Hematopoietic multipotent progenitor cell treated with erythropoietin and hydrocortisone succinate and interleukin-3 and kit ligand, for 17 days (in vitro differentiated cells): ENCODE measurements at regions not wholly inside any gene's neighbourhood (a gene's known extent, or its start where the extent isn't known, plus 50 kb on each side); places are given as distances from the start of the nearest gene placed in this dataset.
"Not testable (repeated sequence)": the region's sequence is repeated elsewhere in the genome, so short reads cannot be mapped to it uniquely, and the experiment has no call there.

ENCODE experiments used
- DNase-seq: peaks from one replicate; pipeline ENCODE4 v3.0.0-alpha.2; 2015; ENCODE audit warnings: low spot score

DNA sequence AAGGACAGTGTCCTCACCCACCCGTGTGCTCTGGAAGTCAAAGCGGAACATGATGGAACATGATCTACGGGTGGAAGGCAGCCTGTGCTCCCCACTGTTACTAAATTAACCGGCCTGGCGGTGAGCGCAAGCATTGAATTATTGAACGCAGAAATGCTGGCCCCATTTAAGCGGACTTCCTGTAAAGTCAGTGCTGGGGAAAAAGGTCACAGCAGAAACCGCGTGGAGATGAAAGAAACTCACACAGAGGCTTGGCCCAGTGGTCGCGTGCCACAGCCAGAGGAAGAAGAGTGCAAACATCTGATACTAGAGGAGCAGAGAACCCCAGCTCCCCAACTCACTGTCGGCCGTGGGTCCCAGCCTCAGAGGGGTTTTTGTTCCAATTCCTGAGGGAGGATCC is 321.2 kb downstream of the ADGRD1 start:
- DNase-seq = no peak

DNA sequence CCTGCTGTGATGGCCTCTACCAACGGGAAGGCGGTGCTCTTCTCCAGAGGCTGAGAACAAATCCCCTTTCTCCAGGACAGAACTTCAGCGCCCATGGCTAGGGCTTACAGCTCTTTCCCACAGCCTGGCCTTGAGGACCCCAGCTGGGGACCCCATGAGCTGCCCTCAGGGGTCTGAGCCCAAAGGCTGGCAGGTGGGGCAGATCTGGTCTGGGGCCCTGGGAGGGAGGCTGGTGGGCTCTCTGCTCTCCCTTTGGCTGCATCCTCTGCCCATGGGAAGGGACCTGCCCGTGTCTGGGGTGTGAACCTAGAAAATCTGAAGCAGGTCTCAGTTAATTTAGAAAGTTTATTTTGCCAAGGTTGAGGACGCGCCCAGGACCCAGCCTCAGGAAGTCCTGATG is 322.1 kb downstream of the ADGRD1 start:
- DNase-seq = no peak

DNA sequence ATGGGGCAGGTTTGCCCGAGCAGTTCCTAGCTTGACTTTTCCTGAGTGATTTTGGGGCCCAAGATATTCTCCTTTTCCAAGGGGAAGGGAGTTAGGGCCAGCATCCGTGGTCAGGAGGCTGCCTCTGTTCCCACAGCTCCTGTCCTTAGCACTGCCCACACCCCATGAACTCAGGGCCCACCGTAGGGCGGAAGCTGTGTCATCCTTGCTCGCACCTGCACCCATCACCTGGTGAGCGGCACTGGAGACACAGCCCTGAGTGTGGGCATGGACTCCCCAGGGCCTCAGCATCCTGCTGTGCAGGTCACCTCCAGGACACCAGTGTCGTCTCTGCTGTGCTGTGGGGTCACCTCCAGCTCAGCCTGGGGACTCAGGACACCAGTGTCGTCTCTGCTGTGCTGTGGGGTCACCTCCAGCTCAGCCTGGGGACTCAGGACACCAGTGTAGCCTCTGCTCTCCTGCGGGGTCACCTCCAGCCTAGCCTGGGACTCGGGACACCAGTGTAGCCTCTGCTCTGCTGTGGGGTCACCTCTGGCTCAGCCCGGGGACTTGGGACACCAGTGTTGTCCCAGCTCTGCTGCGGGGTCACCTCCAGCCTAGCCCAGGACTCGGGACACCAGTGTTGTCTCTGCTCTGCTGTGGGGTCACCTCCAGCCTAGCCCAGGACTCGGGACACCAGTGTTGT is 322.9 kb downstream of the ADGRD1 start:
- DNase-seq = no peak

DNA sequence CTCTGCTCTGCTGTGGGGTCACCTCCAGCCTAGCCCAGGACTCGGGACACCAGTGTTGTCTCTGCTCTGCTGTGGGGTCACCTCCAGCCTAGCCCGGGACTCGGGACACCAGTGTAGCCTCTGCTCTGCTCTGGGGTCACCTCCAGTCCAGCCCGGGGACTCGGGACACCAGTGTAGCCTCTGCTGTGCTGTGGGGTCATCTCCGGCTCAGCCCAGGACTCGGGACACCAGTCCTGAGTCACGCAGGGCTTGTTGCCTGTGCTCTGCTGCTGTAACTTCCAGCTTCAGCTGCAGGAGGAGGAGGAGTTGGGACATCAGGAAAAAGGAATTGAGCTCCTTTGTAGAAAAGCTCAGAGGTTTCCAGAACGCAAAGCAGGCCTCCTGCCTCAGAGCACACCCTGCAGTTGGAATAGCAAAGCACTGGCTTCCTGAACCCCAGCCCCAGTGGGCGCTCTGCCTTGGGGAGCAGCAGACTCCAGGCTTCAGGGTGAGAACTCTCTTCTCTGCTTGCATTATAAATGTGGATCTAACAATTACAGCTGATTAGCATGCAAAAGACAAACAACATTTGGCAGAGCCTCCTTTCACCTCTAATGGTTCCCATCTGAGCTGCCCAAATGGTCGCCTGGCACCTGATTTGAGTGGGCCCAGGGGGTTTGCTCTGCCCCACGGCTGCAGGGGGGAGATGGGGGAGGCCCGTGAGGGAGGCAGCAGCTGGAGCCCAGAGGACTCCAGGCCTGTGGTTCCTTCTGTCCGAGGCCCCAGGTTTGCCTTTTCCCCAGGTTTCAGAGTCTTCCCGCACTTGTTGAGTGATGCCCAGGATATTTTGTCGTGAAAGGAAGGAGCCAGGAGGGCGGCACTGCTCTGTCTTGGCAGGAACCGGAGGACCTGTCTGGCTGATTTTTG is 323.7 kb downstream of the ADGRD1 start:
- DNase-seq = not testable (repeated sequence)

DNA sequence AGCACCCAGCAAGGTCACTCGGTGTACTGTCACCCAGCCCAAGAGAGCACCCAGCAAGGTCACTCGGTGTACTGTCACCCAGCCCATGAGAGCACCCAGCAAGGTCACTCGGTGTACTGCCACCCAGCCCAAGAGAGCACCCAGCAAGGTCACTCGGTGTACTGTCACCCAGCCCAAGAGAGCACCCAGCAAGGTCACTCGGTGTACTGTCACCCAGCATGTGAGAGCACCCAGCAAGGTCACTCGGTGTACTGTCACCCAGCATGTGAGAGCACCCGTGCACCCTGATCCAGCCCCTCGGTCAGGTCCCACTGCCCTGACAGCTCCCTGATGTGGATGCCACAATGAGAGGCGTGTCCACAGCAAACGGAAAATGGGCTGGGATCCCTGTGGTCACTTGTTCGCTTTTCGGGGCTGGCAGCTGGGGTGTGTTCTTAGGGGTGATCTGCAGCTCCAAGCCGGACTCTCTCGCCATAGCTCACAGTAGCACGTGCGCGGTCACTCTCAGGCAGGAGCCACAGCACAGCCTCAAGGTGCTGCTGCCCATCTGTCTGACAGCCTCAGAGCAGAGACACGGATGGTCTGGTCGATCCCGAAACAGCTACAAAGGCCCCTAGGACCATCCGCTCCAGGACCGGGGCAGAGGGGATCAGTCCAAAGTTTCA is 324.9 kb downstream of the ADGRD1 start:
- not testable (repeated sequence) for DNase-seq

DNA sequence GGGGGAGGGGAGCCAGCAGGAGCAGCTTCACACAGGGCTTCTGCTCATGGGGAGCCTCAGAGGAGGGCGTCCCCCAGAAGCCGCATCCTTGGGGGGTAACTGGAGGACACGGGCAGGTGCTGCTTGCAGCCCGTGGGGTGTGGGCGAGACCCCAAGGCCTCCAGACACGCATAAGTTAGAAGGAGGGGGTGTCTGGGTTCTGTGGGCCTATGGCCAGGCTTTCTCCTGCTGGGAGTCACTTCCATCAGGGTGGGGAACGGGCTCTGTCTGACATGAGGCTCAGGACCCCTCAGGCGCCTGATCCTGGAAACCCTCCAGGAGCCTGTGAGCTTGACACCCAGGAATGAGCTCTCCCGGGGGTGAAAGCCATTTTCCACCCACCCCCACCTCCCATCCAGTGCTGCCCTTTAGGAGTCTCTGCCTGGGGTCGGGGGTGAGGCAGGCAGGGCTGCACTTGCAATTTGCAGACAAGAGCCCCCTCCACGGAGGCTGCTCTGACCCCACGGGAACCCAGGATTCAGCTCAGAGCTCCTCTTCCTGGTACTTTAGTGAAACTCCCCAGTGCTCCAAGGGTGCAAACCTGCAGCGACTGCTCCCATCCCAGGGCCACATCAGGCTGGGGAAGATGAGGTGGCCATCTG is 325.7 kb downstream of the ADGRD1 start:
- no peak for DNase-seq

DNA sequence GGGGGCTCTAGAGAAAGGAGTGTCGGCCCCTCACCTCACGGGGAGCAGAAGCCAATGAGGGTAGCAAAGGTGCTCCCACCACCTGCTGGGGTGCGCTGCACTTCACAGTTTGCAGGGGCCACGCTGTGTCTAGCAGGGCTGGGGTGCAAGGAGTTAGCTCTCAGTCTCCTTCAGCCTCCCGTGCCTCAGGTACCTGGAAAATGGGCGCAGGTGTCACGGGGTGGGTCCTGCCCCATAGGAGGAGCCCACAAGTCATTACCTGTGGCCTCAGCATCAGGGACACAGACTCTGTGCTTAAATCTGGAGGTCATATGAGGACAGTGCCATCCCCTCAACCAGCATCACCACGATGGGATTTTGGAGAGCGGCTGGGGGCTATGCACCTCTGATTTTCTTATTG is 326.7 kb downstream of the ADGRD1 start:
- DNase-seq = no peak

DNA sequence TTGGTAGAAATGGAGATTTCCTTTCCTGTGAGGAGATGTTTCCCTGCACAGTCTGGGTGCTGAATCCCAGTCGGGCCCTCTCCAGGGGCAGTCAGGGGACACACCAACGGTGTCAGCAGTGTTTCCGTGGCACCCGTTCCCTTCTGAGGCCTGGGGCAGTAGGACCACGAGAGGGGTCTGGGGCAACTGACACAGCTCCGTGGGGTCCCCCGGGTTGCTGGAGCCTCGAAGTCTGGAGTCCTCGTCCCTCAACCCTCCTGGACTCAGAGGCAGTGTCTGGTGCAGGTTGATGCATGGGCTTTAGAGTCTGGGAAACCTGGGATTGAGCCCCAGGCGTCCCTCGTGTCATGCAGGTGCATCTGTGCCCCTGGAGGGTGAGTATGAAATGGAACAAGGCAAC is 327.3 kb downstream of the ADGRD1 start:
- no peak for DNase-seq

DNA sequence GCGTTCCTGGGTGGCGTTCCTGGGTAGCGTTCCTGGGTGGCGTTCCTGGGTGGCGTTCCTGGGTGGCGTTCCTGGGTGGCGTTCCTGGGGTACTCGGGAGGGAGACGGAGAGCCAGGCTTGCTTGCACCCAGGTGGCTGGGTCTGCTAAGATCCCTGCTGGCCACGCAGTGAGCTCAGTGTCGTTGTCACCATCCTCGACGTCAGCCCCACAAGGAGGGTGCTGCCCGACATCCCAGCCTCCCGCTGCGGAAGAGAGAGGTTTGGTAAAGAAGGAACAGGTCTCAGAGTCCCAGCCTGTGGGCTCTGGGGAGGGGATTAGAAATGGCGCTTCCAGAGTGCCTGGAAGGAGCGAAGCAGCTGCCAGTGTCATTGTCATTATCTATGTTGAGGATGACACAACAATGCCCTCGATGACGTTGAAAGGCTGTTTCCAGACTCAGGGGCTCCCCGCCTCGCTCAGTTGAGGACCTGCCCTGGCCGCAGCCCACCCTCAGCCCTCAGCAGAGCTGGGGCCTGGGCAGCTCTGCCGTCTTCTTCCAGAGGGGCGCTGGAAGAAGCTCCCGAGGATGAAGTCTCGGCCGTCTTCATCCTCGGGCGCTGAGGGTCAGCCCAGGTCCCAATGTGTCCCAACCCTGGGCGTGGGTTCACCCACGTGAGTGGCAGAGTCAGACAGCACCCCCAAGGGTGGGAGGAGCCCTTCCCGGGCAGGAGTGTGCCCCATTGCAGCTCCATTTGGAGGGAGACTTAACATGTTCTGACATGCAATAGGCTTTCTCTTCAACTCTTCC is 328.8 kb downstream of the ADGRD1 start:
- no peak for DNase-seq

DNA sequence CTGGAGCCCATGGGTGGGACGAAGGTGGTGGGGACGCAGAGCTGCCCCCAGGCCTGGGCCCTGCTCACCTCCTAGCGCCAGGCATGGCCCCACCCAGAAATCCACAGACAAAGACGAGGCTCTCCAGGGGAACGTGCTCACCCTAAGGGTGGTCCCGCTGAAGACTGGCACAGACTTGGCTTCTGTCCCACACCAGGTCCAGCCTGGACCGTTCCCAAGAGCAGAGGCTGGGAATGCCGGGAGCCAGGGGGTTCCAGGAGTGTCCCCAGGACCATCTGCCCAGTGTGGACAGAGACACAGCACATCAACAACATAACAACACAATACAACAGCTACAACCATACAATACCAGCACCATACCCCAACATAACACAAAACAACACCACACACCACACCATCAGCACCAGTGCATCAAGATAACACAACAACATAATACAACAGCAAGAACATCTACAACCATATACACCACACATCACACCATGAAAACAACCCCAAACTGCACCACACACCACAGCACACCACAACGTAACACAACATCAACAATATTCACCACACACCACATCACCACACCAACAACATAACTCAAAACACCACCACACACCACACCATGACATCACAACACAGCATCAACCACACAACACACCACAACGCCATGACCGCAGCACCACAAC is 329.6 kb downstream of the ADGRD1 start:
- no peak for DNase-seq

DNA sequence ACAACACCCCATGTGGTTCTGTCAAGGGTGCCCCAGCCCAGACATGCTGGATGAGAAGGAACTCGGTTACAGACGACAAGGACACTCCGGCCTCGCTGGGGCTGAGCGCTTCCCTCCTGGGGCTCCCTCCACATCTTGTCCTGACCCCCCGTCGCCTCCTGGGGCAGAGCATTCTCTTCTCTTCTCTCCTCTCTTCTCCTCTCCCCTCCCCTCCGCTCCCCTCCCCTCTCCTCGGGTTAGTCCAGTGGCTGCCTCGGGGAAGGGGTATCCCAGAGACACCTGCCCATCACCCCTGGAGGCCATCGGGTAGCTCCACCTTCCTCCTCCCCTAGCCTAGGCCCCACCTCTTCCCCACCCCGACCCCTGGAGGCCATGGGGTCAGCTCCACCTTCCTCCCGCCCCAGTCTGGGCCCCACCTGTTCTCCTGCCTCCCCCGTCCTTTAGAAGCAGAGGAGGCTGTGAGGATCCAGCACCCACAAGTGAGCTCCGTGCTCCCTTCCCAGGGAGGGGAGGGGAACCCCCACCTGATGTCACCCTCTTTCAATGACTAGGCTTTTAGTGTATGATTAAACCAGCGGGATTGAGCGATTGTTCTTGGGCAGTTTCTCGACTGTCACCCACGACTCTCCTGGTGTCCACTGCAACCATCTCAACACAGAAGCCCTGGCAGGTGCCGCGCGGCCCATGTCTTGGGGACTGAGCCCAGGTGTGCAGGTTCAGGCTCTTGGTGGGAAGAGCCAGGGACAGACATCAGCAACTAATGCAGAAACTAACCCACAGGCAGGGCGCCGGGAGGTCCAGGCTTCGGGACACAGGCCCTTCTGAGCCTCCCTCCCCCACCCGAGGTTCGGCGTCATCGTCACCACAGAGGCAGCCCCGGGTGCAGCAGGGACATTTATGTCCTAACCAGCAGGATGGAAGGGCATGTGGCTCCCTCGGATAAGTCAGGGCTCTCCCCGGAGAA is 330.4 kb downstream of the ADGRD1 start:
- DNase-seq = not testable (repeated sequence)

DNA sequence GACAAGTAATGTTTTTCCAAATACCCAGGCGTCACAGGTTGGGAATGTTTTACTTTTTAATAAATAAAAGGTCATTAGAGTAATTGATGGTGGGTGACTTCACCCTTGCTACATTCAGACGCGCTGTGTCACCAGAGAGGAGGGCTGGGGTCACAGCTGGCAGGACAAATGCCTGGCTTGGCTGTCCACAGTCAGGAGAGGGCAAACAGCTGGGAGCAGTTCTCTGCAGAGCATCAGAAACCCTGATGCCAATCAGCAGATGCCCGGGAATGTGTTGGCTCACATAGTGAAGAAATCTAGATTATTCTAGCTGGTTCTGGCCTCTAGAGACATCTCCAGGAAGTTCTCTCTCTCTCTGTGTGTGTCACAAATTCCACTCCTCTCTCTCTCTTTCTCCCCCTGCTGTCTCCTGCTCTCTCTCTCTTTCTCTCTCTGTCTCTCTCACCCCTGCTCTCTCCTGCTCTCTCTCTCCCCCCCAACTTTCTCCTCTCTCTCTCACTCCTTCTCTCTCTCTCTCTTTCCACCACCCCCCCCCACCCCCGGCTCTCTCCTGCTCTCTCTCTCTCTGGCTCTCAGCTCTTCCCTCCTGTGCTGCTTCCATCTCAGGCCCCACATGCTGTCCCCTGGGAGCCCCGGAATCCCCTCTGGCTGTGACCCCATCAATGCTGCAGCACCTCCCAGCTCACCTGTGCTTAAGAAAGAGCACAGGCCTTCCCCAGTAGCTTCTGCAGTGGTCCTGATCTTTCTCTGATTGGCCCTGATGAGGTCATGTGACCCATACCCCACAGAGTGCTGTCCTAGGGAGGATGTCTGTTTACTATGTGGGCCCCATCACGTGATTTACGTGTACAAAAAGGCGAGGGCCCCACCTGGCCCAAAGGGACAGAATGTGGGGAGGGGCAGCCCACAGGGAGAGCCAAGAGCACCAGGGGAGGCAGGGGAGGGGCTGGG is 331.5 kb downstream of the ADGRD1 start:
- not testable (repeated sequence) for DNase-seq

DNA sequence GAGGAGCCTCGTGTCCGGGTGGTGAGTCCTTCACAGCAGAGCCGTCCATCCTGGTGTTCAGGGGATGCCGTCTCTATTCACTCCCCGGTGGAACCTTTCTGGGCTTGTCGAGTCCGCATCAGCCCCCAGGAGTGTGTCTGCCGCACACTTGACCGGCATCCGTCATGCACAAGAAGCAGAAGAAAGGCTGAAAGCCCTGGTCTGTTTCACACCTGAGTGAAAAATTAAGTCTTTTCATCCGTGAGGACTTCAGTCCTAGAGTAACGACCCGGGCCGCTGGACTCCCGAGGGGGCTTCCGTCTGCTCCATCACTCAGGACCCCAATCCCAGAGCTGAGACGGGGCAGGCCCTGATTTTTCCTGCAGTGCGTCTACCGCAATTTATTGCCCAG is 332.2 kb downstream of the ADGRD1 start:
- DNase-seq = not testable (repeated sequence)

DNA sequence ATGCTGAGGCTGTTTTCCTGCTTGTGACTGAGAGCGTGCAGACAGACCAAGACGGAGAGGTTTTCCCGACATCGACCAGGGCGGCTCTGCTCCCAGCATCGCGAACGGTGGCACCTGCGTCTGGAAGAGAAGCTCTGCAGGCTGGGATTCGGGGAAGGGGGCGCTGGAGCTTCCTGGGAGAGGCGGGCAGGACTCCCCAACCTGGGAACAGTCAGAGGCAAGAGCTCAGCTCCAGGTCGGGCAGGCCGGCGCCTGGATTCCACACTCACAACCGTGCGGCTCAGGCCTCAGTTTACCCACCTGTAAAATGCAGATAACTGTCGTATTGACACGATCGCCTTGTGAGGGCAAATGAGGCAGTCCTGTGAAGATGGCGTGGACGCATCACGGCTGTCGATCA is 332.6 kb downstream of the ADGRD1 start:
- DNase-seq = not testable (repeated sequence)

DNA sequence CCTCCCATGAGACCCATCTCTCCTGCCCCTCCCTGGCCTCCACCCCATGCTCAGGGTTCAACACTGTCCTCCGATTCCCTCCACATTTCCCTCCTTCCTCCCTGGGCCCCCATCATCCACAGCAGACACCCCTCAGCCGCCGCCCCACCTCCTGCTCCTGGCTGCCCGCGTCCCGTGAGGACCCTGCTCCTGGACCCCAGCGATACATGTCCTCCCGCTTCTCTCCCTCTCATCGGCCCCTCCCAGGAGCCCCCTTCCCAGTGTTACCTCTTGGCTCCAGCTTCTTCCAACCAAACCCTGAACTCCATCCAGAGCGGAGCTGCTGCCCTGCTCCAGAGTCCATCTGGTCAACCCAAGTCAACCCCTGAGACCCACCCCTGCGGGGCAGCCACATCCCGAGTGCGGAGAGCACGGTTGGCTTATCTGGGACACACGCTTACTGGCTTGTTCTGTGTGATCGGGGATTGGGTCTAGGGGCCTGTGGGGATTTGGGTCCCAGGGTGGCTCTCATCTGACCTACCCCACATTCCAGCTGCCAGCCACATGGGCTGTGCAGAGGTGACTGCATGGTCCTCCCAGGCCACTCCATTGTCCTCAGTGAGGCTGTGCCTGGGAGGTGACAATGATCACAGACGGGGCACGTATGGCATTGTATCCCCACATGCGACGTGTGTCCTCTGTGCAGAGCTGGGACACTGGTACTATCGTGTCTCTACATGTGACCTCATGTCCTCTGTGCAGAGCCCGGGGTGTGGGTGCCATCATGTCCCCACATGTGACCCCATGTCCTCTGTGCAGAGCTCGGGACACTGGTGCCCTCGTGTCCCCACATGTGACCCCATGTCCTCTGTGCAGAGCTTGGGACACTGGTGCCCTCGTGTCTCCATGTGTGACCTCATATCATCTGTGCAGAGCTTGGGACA is 333.6 kb downstream of the ADGRD1 start:
- DNase-seq = no peak

DNA sequence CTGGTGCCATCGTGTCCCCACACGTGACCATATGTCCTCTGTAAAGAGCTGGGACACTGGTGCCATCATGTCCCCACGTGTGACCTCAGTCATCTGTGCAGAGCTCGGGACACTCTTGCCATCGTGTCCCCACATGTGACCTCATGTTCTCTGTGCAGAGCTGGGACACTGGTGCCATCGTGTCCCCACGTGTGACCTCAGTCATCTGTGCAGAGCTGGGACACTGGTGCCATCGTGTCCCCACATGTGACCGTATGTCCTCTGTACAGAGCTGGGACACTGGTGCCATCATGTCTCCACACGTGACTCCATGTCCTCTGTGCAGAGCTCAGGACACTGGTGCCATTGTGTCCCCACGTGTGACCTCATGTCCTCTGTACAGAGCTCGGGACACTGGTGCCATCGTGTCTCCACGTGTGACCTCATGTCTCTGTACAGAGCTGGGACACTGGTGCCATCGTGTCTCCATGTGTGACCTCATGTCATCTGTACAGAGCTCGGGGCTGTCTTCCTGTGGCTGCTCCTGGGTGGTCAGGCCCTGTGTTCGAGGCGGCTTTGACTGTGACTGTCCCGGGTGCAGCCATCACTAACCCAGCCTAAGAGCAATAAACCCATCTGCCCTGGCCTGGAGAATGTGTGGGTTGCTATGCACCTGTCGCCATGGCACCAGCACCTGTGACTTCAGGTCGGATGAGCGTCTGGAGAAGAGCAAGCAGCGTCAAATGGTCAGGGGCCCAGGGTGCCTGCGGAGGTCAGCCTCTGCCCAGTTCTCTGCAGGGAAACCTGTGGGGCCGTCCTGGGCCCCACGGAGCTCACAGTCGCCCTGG is 334.4 kb downstream of the ADGRD1 start:
- DNase-seq = no peak
